ENCODE measurements at regions not wholly inside any gene's neighbourhood (a gene's known extent, or its start where the extent isn't known, plus 50 kb on each side); places are given as distances from the start of the nearest gene placed in this dataset.
A peak's percentile ranks its signal among the peaks of the same experiment; 100 is the strongest.

DNA sequence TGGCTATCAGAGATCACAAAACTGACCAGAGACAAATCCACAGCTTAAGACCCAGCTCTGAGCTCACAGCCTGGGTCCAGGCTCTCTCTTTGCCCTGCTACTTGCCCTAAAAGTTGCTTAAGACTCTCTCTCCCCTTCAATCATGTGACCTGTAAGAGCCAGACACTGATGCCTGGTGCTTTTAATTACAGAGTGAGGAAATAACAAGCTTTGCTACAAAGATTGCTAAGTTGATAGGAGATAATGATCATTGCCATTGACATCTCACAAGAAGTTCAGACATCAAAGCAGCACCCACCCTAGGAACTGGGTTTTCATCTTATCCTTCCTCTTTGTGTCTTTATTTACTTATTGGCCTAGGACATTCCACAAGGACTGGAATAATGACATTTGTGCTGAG lies 125.9 kb upstream of the CD93 start:
- intact Hi-C loops (cut with DNase I; ENCODE audit: low total_unique reads): loop anchor here (5.0 kb wide), 1 partner anchor 305 kb away; no protein-coding TSS in a partner anchor

DNA sequence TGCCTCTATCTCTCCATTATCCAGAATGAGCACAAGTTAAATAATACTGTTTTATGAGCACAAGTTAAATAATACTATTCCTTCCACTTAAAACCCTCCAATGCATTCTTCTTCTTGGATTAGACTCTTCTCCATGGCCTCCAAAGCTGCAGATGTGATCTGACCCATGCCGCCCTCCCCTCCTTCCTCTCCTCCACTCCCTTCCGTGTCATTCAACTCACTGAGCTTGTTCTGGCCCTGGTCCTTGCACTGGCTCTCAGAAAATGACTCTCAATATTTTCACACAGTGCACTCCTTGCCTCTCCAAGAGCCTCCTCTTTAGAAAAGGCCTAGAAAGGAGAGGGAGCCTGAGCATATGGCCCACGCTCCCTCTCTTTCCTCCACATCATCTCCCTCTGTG lies 125.0 kb upstream of the CD93 start:
- intact Hi-C loops (cut with DNase I; ENCODE audit: low total_unique reads): loop anchor here (5.0 kb wide), 1 partner anchor 306 kb away; no protein-coding TSS in a partner anchor
- DNase-seq (ENCODE audit: low spot score in 2 of 2): peak in 1 of 2 donors; percentile 28
- no peak overlapping the region for H3K4me3 ChIP-seq (ENCODE audit: low read depth, poor library complexity, severe bottlenecking)
- WGBS, 2 donors: 86 to 91% methylated on average over 3 of the region's 3 CpGs
- TF ChIP-seq POLR2A (IDR thresholded peaks at IDR 0.05): no peak
- TF ChIP-seq, protein P1, sequence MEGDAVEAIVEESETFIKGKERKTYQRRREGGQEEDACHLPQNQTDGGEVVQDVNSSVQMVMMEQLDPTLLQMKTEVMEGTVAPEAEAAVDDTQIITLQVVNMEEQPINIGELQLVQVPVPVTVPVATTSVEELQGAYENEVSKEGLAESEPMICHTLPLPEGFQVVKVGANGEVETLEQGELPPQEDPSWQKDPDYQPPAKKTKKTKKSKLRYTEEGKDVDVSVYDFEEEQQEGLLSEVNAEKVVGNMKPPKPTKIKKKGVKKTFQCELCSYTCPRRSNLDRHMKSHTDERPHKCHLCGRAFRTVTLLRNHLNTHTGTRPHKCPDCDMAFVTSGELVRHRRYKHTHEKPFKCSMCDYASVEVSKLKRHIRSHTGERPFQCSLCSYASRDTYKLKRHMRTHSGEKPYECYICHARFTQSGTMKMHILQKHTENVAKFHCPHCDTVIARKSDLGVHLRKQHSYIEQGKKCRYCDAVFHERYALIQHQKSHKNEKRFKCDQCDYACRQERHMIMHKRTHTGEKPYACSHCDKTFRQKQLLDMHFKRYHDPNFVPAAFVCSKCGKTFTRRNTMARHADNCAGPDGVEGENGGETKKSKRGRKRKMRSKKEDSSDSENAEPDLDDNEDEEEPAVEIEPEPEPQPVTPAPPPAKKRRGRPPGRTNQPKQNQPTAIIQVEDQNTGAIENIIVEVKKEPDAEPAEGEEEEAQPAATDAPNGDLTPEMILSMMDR (IDR thresholded peaks at IDR 0.05): no peak

More for the DNA sequence above, 125.9 kb upstream of the CD93 start:
- TF ChIP-seq, protein P1 (IDR thresholded peaks at IDR 0.05): no peak
- no peak for TF ChIP-seq POLR2A (IDR thresholded peaks at IDR 0.05)
- no peak for DNase-seq (ENCODE audit: low spot score in 2 of 2)
- H3K4me3 ChIP-seq (ENCODE audit: low read depth, poor library complexity, severe bottlenecking): no peak overlapping the region

DNA sequence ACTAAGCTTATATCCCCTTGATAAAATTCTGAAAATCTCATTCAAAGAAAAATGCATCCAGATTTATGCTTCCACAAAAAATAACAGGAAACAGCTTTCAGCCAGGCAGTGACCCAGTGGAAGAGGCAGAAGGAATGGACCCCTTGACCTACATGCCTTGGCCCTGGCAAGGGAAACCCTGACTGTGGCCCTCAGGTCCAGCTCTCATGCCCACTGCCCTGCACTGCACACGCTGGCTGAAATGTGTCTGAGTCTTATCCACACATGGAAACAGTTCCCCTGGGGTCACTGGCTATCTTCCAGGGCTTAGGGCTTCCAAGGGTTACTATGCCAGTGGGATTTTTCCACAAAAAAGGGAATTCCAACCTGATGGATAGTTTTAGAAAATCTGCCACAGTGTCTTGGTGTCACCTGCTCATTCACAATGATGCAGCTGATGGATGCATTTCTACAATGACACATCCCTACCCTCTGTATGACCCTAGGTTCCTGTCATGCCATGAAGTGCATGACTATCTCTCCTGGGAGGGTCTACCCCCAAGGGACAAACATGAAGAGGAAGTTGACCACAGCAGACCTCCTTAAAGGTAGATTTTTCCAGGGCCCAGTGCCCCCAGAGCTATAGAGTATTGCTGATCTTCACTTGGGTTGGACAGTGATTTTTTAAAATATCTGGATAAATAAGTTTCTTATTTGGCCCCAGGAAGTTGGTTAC lies 121.9 kb upstream of the CD93 start:
- DNase-seq (ENCODE audit: low spot score in 2 of 2): peak in 1 of 2 donors; percentile 52
- H3K4me3 ChIP-seq (ENCODE audit: low read depth, poor library complexity, severe bottlenecking): no peak overlapping the region
- WGBS, 2 donors: 80% methylated on average over 1 of the region's 1 CpG
- TF ChIP-seq, protein P1 (IDR thresholded peaks at IDR 0.05): no peak
- no peak for TF ChIP-seq POLR2A (IDR thresholded peaks at IDR 0.05)
- intact Hi-C loops (cut with DNase I; ENCODE audit: low total_unique reads): loop anchor here (5.0 kb wide), 1 partner anchor 516 kb away; no protein-coding TSS in a partner anchor

DNA sequence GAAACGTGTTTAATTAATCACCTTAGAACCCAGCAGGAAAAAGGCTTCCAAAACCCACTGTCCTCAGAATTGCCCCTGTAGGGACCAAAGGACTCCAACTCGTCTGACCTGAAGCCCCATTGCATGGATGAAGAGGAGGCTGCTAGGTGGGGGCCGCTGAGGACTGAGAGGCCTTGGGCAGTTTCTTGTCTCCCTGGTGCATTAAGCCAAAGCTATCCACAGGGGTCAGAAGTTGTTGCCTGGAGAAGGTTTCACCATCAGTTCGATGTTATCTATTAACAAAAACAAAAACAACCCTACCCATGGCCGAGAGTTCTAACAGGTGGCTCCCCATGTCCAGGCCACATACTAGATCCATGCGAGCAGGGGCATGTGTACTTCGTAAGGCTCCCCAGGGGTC lies 120.9 kb upstream of the CD93 start:
- WGBS, 2 donors: 92 to 93% methylated on average over 7 of the region's 7 CpGs

DNA sequence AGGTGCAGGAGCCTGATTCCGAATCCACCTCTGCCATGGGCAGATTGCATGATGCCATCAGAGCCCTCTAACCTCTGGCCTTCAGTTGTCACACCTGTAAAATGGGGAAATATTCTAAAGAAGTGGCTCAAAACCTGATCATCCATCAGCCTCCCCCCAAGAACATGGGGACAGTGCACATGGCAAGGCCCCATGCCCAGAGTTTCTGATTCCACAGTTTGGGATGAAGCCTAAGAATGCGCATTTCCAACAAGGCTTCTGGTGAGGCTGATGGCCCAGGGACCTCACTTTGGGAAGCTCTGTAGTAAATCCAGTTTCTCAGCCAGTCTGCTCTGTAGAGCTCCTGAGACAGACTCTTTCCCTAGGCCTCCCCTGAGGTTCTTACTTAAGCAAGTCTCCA lies 119.9 kb upstream of the CD93 start:
- TF ChIP-seq, protein P1 (IDR thresholded peaks at IDR 0.05): no peak
- no peak for TF ChIP-seq POLR2A (IDR thresholded peaks at IDR 0.05)
- intact Hi-C loops (cut with DNase I; ENCODE audit: low total_unique reads): loop anchor here (5.0 kb wide), 1 partner anchor 514 kb away; no protein-coding TSS in a partner anchor
- WGBS, 2 donors: 88 to 91% methylated on average over 2 of the region's 2 CpGs
- no peak for DNase-seq (ENCODE audit: low spot score in 2 of 2)
- no peak overlapping the region for H3K4me3 ChIP-seq (ENCODE audit: low read depth, poor library complexity, severe bottlenecking)

More for the DNA sequence above, 120.9 kb upstream of the CD93 start:
- intact Hi-C loops (cut with DNase I; ENCODE audit: low total_unique reads): loop anchor here (5.0 kb wide), 1 partner anchor 515 kb away; no protein-coding TSS in a partner anchor
- TF ChIP-seq, protein P1 (IDR thresholded peaks at IDR 0.05): no peak
- H3K4me3 ChIP-seq (ENCODE audit: low read depth, poor library complexity, severe bottlenecking): no peak overlapping the region
- DNase-seq (ENCODE audit: low spot score in 2 of 2): peak in 1 of 2 donors; percentile 53
